ENCODE measurements at regions not wholly inside any gene's neighbourhood (a gene's known extent, or its start where the extent isn't known, plus 50 kb on each side); places are given as distances from the start of the nearest gene placed in this dataset.

DNA sequence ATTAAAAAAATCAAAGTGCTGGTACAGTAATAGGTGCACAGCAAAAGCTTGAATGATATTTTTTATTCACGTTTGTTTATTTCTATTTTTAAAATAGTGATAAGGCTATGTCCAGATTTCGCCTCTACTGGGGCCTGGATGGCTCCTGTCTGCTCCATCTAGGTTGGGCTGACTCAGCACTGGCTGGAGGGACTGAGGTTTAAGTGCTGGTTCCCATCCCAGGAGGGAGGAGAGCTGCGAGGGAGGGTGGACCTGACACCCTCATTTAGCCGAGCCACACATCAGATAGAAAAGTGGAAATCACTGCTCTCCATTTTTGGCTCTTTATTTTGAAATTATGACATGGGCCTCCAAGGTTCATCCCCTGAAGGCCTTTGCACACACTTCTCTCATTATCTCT is 95.4 kb upstream of the AGBL1 start:
- WGBS, 2 donors = 39 to 40% methylated on average over 4 of the region's 4 CpGs

DNA sequence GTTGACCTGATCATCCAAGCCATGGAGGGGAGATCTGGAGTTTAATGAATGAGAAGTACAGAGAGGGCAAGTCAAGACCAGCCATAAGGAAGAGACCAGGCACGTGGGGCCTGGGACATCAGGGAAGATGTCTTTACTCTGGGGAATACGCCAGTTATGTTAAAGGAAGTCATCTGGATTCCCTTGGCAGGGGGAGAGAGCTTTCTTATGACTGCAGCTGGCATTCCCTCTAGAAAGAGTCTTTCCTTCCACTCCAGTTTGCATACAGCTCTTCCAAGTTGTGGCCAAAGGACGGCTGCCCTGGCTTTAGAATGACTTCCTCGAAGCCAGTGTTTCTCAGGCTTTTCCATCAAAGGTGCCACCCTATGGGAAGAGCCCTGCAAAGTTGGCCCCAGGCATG is 93.6 kb upstream of the AGBL1 start:
- intact Hi-C loops (cut with DNase I) = no loop called here
- Histone ChIP-seq H3K4me1 (no peaks in the 10 kb centered on the region), H3K27ac (no peak overlapping the region), H3K9me3 (no peaks in the 10 kb centered on the region), H3K4me3 (no peak overlapping the region), H3K27me3 (no peaks in the 10 kb centered on the region), H3K36me3 (no peaks in the 10 kb centered on the region)
- 52 to 61% methylated on average over 4 of the region's 4 CpGs for WGBS, 2 donors
- DNase-seq = no peak
- no peak for TF ChIP-seq POLR2A (IDR thresholded peaks at IDR 0.05)
- TF ChIP-seq CTCF (IDR thresholded peaks at IDR 0.05) = no peak

More for the DNA sequence above, 95.4 kb upstream of the AGBL1 start:
- intact Hi-C loops (cut with DNase I) = no loop called here
- TF ChIP-seq CTCF (IDR thresholded peaks at IDR 0.05) (no peak), POLR2A (IDR thresholded peaks at IDR 0.05) (no peak)
- Histone ChIP-seq H3K9me3 (no peaks in the 10 kb centered on the region), H3K27me3 (no peaks in the 10 kb centered on the region), H3K27ac (no peak overlapping the region), H3K4me1 (no peaks in the 10 kb centered on the region), H3K36me3 (no peaks in the 10 kb centered on the region), H3K4me3 (no peak overlapping the region)
- DNase-seq = no peak

- no peak for DNase-seq
- no peaks in the 10 kb centered on the region for H3K36me3 ChIP-seq
- H3K27ac ChIP-seq = no peak overlapping the region
- no peaks in the 10 kb centered on the region for H3K27me3 ChIP-seq
- intact Hi-C loops (cut with DNase I) = no loop called here
- H3K4me3 ChIP-seq = no peak overlapping the region
- no peak for TF ChIP-seq POLR2A (IDR thresholded peaks at IDR 0.05)
- no peak for TF ChIP-seq CTCF (IDR thresholded peaks at IDR 0.05)
- 66 to 72% methylated on average over 4 of the region's 4 CpGs for whole genome bisulfite sequencing, 2 donors
- no peaks in the 10 kb centered on the region for H3K4me1 ChIP-seq
- no peaks in the 10 kb centered on the region for H3K9me3 ChIP-seq
Observed at GRCh38 chr15:85986741-85987140, 92.9 kb upstream of the AGBL1 start.

DNA sequence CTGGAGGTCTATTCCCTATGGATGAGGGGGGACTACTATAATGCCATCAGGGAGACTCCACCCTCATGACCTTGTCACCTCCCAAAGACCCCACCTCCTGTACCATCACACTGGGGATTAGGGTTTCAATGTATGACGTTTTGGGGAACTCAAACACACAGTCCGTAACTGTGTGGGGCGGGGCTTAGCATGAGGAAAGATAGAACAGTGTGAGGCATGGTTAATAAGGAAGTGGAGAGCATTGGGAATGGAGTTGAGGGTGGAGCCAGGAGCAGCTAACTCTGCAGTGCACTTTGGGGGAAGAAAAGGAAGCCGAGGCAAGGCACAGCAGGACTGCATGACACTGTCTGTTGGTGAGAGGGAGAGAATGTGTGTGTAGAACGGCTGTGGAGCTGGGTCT is 90.9 kb upstream of the AGBL1 start:
- Histone ChIP-seq H3K4me1 (no peaks in the 10 kb centered on the region), H3K36me3 (no peaks in the 10 kb centered on the region), H3K27me3 (no peaks in the 10 kb centered on the region), H3K27ac (no peak overlapping the region), H3K9me3 (no peaks in the 10 kb centered on the region), H3K4me3 (no peak overlapping the region)
- TF ChIP-seq POLR2A (IDR thresholded peaks at IDR 0.05) = no peak
- no peak for TF ChIP-seq CTCF (IDR thresholded peaks at IDR 0.05)
- no peak for DNase-seq
- WGBS, 2 donors = 55 to 73% methylated on average over 5 of the region's 5 CpGs
- intact Hi-C loops (cut with DNase I) = no loop called here

- no peak overlapping the region for H3K4me3 ChIP-seq
- peaks cover 0 to 4% (median 0%) of the 10 kb centered on the region in 4 donors for H3K27me3 ChIP-seq
- no peaks in the 10 kb centered on the region for H3K9me3 ChIP-seq
- no peaks in the 10 kb centered on the region for H3K4me1 ChIP-seq
- no peak overlapping the region for H3K27ac ChIP-seq
- no peaks in the 10 kb centered on the region for H3K36me3 ChIP-seq
- no peak for TF ChIP-seq CTCF (IDR thresholded peaks at IDR 0.05)
- TF ChIP-seq POLR2A (IDR thresholded peaks at IDR 0.05) = no peak
- 91 to 92% methylated on average over 3 of the region's 3 CpGs for WGBS, 2 donors
- DNase-seq = no peak
- intact Hi-C loops (cut with DNase I) = no loop called here
Observed at GRCh38 chr15:85992224-85992623, 87.4 kb upstream of the AGBL1 start.
